ENCODE measurements at regions not wholly inside any gene's neighbourhood (a gene's known extent, or its start where the extent isn't known, plus 50 kb on each side); places are given as distances from the start of the nearest gene placed in this dataset.

GRCh38 chr10:47158116-47159071 is 141.6 kb upstream of the GDF10 start:
- no peak for TF ChIP-seq ZNF366 (tag by site-specific recombination; conservative IDR thresholded peaks at IDR 0.05)
- no peak for TF ChIP-seq ZNF677 (tag by site-specific recombination; IDR thresholded peaks at IDR 0.05)
- TF ChIP-seq SP2 (tag by site-specific recombination; IDR thresholded peaks at IDR 0.05) = no peak
- no peak for TF ChIP-seq ZBTB21 (tag by site-specific recombination; IDR thresholded peaks at IDR 0.05)
- no peak for TF ChIP-seq BCL11A (tag by site-specific recombination; IDR thresholded peaks at IDR 0.05; ENCODE audit: low read depth)
- no peak for TF ChIP-seq CTCF (tag by site-specific recombination; IDR thresholded peaks at IDR 0.05)
- TF ChIP-seq INSM2 (tag by site-specific recombination; IDR thresholded peaks at IDR 0.05) = no peak
- TF ChIP-seq REST (tag by site-specific recombination; IDR thresholded peaks at IDR 0.05) = no peak
- TF ChIP-seq ZNF701 (tag by site-specific recombination; IDR thresholded peaks at IDR 0.05) = no peak
- TF ChIP-seq ZNF501 (tag by site-specific recombination; IDR thresholded peaks at IDR 0.05) = no peak
- TF ChIP-seq ZNF596 (tag by site-specific recombination; IDR thresholded peaks at IDR 0.05) = no peak

All from HEK293 (cell line).